ENCODE measurements at regions not wholly inside any gene's neighbourhood (a gene's known extent, or its start where the extent isn't known, plus 50 kb on each side); places are given as distances from the start of the nearest gene placed in this dataset.
"Not testable (repeated sequence)": the region's sequence is repeated elsewhere in the genome, so short reads cannot be mapped to it uniquely, and the experiment has no call there.

DNA sequence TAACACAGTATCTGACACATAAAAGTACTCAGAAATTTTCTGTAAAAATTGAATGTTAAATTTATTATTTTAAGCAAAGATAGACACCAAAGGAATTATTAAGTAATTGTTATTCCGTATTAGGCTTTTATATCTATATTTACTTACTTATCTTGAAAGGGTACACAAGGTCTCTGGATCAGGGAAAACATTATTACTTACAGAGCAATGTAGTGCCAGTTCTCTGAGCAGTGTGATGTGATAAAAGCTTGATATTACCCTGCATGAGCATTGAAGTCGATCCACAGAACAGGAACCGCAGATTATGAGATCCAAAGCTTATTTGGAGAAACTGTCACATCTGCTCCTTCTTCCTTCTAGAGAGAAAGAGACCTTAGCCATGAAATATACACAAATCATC lies 637.9 kb upstream of the RGS18 start:
- dilution Hi-C loops (cut with HindIII; ENCODE audit: low sequenced_read_pairs, unreplicated experiment), result no loop called here
- no peak overlapping the region for H3K18ac ChIP-seq (ENCODE audit: low read depth, low read length)
- WGBS, 2 experiments (ENCODE audit: extremely low coverage in 2 of 2, insufficient read length in 1 of 2), result no CpG with 5 or more reads among the region's 3 CpGs

DNA sequence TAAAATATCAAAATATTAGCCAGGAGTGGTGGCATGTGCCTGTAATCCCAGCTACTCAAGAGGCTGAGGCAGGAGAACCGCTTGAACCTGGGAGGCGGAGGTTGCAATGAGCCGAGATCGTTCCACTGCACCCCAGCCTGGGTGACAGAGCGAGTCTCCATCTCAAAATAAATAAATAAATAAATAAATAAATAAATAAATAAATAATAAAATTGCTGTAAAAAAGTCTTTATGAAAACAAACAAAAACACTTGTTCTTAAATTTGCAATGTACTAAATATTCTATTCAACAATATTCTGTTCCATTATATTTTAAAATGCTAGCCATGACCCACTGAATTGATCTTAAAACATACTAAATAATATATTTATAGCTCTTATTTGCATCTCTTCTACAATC lies 632.3 kb upstream of the RGS18 start:
- H3K9ac ChIP-seq (ENCODE audit: low read depth, low read length); H4K8ac ChIP-seq (ENCODE audit: low read depth in 2 of 2, low read length in 2 of 2); H2BK5ac ChIP-seq (ENCODE audit: low read depth, low read length, poor library complexity, severe bottlenecking); H3K4me2 ChIP-seq (ENCODE audit: low read depth, low read length); ATAC-seq (ENCODE audit: low read depth); H3K79me1 ChIP-seq (ENCODE audit: low read depth in 1 of 2, low read length in 2 of 2); H2AFZ ChIP-seq (replicated peaks; ENCODE audit: low read length, poor library complexity); H2AK5ac ChIP-seq (ENCODE audit: low read depth, low read length); H2BK15ac ChIP-seq (ENCODE audit: low read depth, low read length); dilution Hi-C loops (cut with HindIII; ENCODE audit: low sequenced_read_pairs, unreplicated experiment); H2BK20ac ChIP-seq (ENCODE audit: low read depth, low read length); H2AK9ac ChIP-seq (replicated peaks; ENCODE audit: low read depth, low read length, poor library complexity); H3K9me3 ChIP-seq (ENCODE audit: control insufficient read depth, insufficient read depth, low read length); H3K23ac ChIP-seq (ENCODE audit: low read depth, low read length); POLR2A ChIA-PET (ENCODE audit: unreplicated experiment); H3K4me1 ChIP-seq (ENCODE audit: control insufficient read depth, insufficient read depth, low read length); intact Hi-C loops (cut with micrococcal nuclease); BruUV-seq (replicated peaks); in situ Hi-C loops (cut with MboI; ENCODE audit: low sequenced_read_pairs); H4K91ac ChIP-seq (ENCODE audit: insufficient read depth, low read depth, low read length); H3K56ac ChIP-seq (ENCODE audit: extremely low read depth, insufficient read depth, low read length); H3K27ac ChIP-seq (ENCODE audit: insufficient read depth, low read length); H4K20me1 ChIP-seq (ENCODE audit: insufficient read depth, low read length); H3K18ac ChIP-seq (ENCODE audit: low read depth, low read length); DNase-seq; H3K27me3 ChIP-seq (ENCODE audit: control insufficient read depth, insufficient read depth, low read length); H3K36me3 ChIP-seq (ENCODE audit: control insufficient read depth, insufficient read depth, low read length); CTCF ChIA-PET; H4K5ac ChIP-seq (ENCODE audit: low read depth, low read length); H3K4me3 ChIP-seq (ENCODE audit: insufficient read depth, low read depth, low read length); H3K14ac ChIP-seq (replicated peaks; ENCODE audit: low read depth, low read length); H3K9me1 ChIP-seq (ENCODE audit: insufficient read depth, low read length); H3K4ac ChIP-seq (ENCODE audit: low read depth, low read length); H2BK120ac ChIP-seq (ENCODE audit: low read depth, low read length): not testable (repeated sequence)
- no CpG with 5 or more reads among the region's 5 CpGs for WGBS, 2 experiments (ENCODE audit: extremely low coverage in 2 of 2, insufficient read length in 1 of 2)

More for the DNA sequence above, 637.9 kb upstream of the RGS18 start:
- Histone ChIP-seq H3K79me1 (ENCODE audit: low read depth in 1 of 2, low read length in 2 of 2) (no peaks in the 10 kb centered on the region), H2AFZ (replicated peaks; ENCODE audit: low read length, poor library complexity) (no peak overlapping the region), H2BK15ac (ENCODE audit: low read depth, low read length) (no peak overlapping the region), H3K14ac (replicated peaks; ENCODE audit: low read depth, low read length) (no peak overlapping the region), H2BK120ac (ENCODE audit: low read depth, low read length) (no peak overlapping the region), H3K4me3 (ENCODE audit: insufficient read depth, low read depth, low read length) (no peak overlapping the region), H3K9me3 (ENCODE audit: control insufficient read depth, insufficient read depth, low read length) (no peaks in the 10 kb centered on the region), H3K4me2 (ENCODE audit: low read depth, low read length) (no peak overlapping the region), H3K4ac (ENCODE audit: low read depth, low read length) (no peak overlapping the region), H4K8ac (ENCODE audit: low read depth in 2 of 2, low read length in 2 of 2) (no peak overlapping the region), H3K36me3 (ENCODE audit: control insufficient read depth, insufficient read depth, low read length) (no peaks in the 10 kb centered on the region), H3K23ac (ENCODE audit: low read depth, low read length) (no peak overlapping the region), H3K27ac (ENCODE audit: insufficient read depth, low read length) (no peak overlapping the region), H4K5ac (ENCODE audit: low read depth, low read length) (no peak overlapping the region), H2BK20ac (ENCODE audit: low read depth, low read length) (no peak overlapping the region), H2AK9ac (replicated peaks; ENCODE audit: low read depth, low read length, poor library complexity) (no peak overlapping the region), H3K9ac (ENCODE audit: low read depth, low read length) (no peak overlapping the region), H3K9me1 (ENCODE audit: insufficient read depth, low read length) (no peaks in the 10 kb centered on the region), H2AK5ac (ENCODE audit: low read depth, low read length) (no peak overlapping the region), H3K27me3 (ENCODE audit: control insufficient read depth, insufficient read depth, low read length) (no peaks in the 10 kb centered on the region), H2BK5ac (ENCODE audit: low read depth, low read length, poor library complexity, severe bottlenecking) (no peak overlapping the region), H3K56ac (ENCODE audit: extremely low read depth, insufficient read depth, low read length) (no peak overlapping the region), H3K4me1 (ENCODE audit: control insufficient read depth, insufficient read depth, low read length) (no peaks in the 10 kb centered on the region), H4K91ac (ENCODE audit: insufficient read depth, low read depth, low read length) (no peak overlapping the region), H4K20me1 (ENCODE audit: insufficient read depth, low read length) (no peaks in the 10 kb centered on the region)
- no TSS peak for BruUV-seq (replicated peaks)
- ATAC-seq (ENCODE audit: low read depth) (no peak), DNase-seq (no peak)
- POLR2A ChIA-PET (ENCODE audit: unreplicated experiment), result no interaction called here
- TF ChIP-seq POLR2A (IDR thresholded peaks at IDR 0.05; ENCODE audit: low read depth, low read length) (no peak), SMC3 (IDR thresholded peaks at IDR 0.05; ENCODE audit: low read depth, low read length) (no peak), MAZ (IDR thresholded peaks at IDR 0.05; ENCODE audit: borderline replicate concordance, low read depth, low read length) (no peak)
- in situ Hi-C loops (cut with MboI; ENCODE audit: low sequenced_read_pairs) (no loop called here), intact Hi-C loops (cut with micrococcal nuclease) (no loop called here)
- CTCF ChIA-PET, result interaction anchor here (0.5 kb wide), 1 partner anchor 14 kb away, joined by 3 read pairs; no protein-coding TSS in a partner anchor

All from IMR-90 (cell line).